NCI-H1092 (cell line): ENCODE measurements at regions not wholly inside any gene's neighbourhood (a gene's known extent, or its start where the extent isn't known, plus 50 kb on each side); places are given as distances from the start of the nearest gene placed in this dataset.

Source experiments
- DNase-seq: peaks from one replicate; lab custom pipeline; 2025; lab: John Stamatoyannopoulos, UW

DNA sequence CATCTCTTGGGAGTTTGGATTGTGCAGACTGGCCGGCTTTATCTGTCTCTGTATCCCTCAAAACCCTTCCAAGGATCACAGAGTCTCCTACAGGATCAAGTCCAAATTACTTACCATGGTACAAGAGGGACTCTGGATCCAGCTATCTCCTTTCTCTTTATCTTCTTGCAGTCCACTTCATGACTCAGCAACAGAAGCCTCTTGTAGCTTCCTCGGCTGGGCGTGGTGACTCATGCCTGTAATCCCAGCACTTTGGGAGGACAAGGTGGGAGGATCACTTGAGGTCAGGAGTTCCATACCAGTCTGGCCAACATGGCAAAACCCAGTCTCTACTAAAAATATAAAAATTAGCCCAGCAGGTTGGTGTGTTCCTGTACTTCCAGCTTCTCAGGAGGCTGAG, 189.7 kb downstream of the BCAT1 start:
- DNase-seq: no peak

DNA sequence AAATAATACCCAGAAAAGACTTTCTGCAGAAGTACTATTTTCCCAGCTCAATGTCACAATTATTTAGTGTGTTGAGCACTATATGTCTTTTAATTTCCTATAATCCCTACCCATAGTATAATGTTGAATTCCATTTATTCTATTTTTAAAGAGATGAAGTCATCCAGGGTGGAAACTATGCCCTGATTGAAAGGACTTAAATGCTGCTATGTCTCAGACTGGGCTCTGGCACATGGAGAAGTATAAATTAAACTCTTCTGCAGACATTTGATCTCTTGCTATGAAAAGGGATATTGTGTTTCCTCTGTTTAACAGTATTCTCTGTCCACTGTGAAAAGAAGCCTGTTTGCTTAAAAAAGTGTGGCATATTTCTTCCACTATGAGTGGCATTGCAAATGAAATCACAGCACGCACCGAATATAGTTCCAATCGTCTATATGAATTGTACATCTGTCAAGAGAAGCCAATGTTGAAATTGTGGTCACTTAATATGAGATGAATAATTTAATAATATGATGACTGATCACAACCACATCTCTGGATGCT, 192.3 kb downstream of the BCAT1 start:
- no peak for DNase-seq

DNA sequence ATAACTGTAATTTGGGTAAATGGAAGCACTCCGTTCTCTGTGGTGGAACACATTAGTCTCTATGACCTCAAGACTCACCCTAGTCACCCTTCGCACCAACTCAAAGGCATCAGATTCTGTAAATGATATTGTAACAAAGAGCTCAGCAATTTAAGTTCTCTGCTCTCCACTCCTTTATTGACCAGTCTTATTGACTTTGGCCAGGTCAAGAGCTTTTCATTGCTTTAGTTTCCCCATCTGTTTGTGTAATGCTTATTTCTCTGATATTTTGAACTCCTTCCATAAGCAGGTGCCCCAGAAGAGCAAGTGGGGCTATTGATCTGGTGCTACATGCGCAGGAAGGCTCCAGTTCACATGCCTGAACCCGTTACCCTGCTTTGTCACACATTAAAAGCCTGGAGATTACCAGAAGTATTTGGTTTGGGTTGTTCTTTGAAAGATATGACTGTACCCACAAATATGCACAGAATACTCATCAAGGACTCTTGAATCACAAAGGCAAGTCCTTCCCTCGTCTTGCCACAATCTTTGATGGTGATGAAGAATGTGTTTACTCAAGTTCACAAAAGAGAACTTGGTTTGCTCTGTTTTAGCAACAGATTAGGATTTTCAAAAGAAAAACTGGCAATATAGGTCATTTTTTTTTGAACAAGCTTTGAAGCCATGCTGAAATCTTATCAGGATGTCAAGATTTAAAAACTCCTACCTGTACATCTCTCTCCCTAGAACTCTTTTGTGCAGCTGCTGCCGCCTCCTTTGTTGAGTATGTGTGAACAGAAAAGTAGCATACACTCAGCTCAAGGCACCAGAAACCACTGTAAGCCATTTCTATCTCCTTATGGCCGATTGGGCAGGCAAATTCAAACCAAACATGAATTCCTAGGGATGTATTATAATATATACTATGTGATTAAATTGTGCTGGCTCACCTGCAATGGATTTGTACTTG, 193.9 kb downstream of the BCAT1 start:
- no peak for DNase-seq

DNA sequence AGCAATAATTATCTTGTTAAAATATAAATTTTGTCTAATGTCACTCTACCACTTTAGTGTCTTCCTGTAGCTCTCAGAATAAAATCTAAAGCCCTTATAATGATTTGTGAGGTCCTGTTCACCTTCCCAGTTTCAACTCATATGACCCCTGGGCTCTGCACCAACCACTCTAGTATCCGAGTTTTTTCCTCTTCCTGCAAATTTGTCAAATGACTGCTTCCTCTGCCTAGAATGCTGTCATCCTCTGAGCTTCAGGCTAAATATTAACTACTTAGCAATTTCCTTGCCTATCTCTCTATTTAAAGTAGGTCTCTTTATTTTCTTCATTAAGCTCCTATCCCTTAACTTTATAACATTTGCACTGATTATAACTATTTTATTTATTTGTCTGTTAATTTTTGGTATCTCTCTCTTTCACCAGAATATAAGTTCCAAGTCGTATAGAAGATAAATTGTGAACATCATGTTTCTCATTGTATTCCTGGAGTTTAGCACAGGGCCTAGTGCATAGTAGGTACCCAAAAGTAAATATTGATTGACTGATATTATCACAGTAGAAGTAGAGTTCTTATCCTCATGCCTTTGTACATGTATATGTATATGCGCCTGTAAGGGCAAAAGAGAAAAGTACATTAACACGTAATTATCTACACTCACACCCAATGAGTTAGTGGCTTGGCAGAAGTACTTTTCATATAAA, 196.0 kb downstream of the BCAT1 start:
- DNase-seq: no peak

DNA sequence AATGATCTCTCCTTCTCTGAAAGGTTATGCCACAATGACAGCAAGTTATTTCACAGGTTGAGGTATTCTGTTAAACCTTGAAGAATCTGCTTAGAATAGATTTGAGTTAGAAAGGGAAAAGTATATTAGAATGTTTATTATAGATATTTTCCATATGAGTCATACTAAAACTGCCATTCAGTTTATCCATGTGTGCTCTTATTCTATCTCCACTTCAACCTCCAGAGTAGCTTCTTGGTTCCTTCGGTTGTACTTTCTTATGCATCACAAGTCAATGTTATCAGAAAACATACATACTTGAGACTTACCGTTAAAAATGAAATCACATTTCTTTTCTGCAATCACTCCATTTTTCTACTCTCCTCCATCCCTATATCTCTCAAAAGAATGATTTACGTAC, 197.7 kb downstream of the BCAT1 start:
- no peak for DNase-seq

DNA sequence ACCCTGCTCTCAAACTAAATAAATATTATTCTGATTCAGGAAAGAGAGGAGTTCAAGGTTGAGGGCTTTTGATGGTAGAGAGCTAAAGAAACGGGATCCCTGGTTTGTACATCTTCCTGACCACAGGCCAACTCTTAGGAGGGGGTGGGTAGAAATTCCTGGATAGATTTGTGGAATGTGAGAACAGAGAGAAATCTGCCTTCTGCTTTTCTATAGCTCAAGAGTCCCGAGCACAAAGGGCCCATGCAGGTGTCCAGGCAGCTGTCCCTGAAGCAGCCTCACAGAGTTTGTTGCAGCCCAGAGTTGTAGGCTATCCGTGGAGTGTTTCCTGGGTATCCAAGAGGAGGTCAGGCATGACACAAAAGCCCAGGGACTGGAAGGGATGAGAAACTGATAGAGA, 198.6 kb downstream of the BCAT1 start:
- no peak for DNase-seq

DNA sequence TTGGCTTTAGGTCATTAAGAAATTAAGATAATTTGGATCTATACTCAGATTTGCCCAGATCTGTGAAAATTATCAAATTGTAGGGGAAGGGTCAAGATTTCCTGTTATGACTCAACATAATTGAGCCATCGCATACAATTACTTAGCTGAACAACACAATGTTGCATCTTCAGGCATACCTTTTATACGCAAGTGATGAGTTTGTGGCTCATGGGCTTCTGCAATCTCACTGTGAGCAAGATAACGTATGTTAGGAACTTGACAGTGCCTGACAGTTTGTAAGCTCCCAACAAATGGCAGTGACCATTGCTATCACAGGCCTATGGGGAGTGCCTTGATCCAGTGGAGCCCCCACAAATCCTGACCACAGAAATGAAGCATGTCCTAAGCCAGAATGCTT, 199.7 kb downstream of the BCAT1 start:
- no peak for DNase-seq

DNA sequence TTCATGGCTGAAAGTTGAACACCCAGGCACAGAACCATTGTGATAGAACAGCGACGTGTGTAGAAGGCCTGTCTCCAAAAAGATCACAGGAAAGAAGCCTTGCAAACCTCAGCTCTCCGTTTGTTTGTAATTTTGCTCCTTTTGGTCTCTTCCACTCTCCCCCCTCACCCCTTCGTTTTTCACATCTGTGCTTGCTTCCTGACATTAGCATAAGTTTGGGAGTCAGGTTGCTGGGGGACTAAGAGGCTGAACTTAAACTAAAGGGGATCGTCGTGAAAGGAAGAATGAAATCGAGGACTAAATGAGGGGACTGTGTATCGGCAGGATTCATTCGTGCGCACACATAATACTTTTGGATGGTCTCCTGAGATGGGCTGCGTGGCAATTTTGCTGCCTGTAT, 200.6 kb downstream of the BCAT1 start:
- no peak for DNase-seq

DNA sequence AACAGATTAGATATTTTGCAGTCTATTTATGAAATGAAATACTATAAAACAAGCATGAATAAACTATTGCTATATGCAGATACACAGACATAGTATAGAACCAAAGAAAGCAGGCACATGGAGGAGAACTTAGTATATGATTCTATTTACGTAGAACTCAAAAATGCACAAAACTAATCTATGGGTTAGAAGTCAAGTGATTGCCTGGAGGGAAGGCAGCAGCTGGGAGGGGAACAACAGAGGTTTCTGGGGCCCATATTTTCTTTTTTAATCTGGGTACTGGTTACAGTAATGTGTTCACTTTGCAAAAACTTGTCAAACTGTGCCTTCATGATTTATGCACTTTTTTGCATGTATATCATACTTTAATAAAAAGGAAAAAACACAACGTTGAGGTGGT, 202.0 kb downstream of the BCAT1 start:
- no peak for DNase-seq

DNA sequence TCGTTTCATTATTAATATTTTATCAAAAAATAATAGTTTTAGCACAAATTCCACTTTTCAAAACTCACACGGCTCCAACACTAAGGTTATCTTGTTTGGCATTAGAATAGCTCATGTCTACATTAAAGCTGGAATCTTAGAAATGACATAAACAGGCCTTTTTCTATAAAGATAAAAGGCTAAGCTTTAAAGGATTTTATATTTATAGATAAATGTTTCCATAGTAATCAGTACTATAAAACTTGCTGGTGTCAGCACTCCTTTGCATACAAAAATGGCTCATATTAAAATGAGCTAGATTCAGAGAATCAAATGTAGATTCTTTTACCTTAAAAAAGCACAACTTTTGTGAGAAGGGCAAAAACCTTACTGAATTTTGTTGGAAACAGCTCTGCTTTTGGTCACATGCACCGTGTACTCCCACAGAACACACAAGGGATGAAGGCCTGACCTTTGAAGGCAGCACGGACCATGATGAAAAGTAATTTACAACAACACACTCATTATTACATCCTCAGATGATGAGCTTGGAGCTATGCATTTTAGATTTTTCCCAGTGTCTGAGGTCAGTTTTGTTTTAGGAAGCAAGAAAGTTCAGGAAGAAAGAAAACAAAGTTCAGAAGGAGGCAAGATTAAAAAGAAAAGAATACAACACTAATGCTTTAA, 202.8 kb downstream of the BCAT1 start:
- no peak for DNase-seq

DNA sequence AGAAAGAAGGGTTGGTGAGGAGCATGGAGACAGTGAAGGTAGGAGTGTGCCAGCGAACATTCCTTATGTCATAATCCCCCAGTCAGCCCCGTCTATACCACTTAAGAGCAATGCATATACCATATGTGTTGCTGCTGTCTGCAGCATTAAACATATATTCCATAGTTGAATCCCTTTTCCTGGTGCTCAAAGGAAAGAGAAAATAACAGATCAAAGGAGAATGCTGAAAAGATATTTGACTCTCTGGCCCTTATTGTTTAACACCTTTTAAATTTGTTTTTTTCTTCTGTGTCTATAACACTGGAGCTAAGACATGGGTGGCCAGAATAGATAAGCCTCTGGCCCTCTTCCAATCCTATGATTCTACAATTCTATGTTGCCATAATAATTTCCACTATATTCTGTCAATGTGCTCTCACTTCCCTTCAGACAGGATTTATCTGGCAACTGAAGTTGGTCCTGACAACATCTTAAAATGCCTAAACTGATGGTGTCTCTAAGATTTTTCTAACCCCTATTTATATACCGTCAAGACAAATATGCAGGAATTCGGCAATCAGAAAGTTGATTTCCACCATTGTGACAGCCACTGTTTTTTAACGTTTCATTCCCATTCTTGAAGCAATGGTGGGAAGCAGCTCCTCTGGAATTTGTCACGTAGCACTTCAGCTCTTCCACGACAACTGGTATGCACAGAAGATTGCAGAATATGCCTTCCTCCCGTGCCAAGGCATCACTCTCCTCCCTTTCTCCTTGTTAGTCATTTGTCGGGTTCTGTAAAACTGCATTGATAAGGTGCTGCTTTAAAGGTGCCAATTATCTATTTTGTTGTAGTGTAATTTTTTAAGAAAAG, 204.7 kb downstream of the BCAT1 start:
- DNase-seq: no peak

DNA sequence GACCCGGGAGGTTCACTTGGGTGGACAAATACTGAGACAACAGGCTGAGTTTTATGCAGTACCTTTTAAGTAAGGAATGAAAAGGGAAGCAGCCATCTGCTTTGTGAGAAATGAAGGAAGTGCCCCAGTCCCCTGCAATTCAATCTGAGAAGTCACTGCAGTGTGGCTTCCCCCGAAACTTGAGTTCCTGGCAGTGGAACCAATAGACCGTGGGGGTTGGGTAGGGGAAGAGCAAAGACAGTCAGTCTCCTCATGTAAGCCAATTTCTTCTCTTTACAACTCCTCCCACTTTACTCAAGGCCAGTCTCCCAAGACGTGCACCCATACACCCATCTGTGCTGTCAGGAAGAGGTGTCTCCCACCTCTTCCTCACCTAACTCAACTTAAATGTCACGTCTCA, 206.5 kb downstream of the BCAT1 start:
- DNase-seq: no peak

DNA sequence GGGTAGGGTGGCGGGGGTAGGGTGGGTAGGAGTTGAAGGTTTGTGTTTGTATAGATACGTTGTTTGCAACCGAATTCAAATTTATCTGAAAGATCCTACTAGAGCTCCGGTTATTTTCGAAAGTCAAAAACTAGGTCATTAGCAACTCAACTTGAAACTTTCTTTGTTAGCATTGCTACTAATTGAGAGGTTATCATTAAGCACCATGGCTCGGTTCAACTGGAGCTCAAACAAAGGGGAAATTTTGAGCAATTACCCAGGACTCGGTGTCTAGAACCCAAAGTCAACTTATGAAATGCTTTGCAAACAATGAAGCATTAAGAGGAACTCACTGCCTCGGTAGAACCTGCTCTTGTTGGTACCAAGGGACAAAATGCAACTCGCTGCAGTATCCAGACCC, 207.7 kb downstream of the BCAT1 start:
- DNase-seq: no peak

DNA sequence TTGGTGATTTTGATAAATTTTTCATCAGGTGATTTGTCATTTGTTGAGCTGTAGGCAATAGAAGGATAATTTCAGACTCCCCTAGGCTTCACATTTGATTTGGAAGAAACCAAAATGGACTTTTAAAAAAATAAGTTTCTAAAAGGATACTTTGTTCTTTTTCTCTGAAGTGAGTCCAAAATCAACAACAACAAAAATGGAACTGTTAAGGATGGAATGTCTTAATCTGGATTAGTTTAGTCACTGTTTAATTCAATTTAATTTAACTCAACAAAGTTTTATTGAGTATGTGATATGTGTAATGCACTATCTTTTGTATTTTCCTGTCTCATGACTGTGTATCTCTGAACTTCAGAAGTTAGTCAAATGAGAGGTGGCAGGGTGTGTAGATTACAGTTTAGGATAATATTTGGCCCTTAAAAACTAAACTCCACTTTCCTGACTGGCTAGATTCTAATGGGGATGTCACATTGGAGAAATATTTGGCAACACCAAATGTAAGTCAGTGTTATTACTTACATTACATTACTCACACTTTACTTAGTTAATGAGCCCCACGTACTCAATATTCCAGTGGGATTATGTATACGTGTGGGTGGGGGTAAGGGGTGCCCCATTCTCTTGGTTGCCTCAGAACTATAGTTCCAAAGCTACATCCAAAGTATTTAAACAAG, 209.7 kb downstream of the BCAT1 start:
- no peak for DNase-seq

DNA sequence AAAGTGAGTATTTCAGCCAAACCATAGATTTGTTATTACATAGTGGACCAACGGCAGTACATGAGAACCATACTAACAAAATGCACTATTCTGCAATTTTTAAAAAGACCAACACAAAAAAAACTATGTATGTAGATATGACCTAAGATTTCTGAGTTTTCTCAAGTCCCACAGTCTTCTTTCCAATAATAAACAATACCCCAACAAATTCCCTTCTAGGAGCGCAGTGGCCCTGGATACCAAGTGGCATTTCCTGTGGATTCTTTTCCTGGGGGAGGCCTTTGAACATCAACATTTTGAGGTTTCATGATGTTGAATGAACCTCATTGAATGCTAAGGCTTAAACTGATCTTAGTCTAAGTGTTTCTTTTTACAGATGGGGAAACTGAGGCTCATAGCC, 210.5 kb downstream of the BCAT1 start:
- no peak for DNase-seq

DNA sequence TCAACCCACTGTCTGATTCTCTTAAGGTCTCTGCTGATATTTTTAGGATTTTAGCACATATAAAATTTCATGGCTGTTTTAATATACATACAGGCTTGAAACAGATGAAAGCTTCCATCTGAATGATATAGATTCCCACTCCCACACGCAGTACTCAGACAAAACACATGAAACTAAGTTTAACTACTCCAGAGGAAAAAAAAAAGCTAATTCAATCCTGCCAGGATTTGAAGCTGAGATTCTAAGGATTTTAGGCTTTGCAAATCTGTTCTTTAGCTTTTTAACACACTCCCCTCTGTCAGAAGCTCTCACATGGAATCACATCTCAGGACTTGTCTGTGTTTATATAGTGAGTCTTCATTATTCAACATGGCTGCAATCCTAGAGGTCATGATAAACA, 217.3 kb downstream of the BCAT1 start:
- no peak for DNase-seq

DNA sequence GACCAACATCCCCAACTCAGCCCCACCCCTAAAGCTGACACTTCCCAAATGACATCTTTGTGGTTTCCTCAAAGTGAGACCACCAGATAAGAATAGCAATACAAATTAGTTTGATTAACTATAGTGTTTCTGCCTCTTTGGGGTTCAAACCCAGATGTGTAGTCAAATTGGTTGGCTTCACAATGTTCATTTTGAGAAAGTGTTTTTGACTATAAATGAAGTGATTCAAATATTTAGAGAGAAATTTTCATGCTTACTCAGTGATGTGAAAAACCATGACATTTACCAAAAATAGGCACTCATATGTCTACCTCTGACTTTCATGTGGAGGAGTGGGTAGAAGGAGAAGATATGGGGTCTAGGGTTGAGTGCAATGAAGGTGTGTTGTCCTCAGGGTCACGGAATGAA, 218.4 kb downstream of the BCAT1 start:
- no peak for DNase-seq

DNA sequence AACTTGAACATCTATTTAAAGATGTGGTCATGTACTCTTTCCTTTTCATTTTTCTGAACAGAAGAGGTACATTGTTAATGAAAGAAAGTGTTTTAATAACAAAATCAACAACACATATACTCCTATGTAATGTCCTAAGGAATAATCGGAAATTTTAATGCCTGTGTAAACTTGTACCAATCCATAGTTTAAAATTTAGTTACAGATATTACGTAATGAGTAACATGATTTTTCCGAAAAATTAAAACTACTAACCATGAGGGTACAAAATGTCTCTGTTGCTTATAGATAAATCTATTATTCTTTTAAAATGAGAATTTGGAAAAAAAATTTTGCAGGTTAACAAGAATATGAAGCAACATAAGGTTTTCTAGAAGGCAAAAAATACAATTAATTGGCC, 220.1 kb downstream of the BCAT1 start:
- no peak for DNase-seq

DNA sequence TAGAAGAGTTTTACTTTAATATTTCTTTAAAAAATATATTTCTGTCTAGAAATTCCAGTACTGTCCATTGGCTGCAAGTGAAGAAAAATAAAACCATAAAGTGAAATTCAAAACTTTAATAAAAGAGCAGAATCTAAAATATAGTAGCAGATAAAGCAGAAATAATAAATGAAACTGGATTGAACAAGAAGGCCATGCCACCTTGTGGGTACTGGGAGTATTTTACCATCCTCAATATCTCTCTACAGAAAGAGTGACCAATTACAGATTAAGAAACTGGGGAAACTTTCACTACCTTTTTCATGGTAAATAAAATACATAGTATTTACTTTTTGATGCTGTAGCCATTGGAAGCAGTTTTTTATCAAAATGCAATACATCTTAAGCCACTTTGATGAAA, 220.5 kb downstream of the BCAT1 start:
- no peak for DNase-seq

DNA sequence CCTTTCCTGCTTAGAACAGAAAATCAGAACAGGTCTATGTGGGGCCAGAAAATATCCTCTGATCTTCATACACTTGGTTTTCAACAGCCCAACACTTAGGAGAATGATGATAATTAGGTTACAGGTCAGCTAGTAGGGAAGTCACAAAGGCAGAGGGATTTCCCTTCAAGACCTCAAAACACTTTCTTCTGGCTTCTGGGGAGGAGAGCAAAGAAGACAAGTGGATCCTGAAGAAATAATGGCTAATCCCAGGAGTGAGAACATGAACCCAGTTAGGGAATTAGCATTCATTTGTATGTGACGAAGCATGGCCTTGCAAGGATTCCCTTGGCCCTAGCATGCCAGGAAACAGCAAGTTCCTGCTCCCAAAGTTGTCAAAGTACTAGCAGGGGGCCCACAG, 223.3 kb downstream of the BCAT1 start:
- no peak for DNase-seq

DNA sequence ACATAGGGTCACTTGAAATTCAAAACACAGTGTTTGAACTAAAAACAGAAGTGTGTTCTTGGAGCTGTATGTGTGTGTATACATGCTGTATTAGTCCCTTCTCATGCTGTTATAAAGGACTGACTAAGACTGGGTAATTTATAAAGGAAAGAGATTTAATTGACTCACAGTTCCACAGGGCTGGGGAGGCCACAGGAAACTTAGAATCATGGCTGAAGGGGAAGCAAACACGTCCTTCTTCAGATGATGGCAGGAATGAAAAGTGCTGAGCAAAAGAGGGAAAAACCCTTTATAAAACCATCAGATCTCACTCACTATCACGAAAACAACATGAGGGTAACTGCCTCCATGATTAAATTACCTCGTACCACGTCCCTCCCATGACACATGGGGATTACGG, 224.1 kb downstream of the BCAT1 start:
- DNase-seq: no peak
